ENCODE measurements at regions not wholly inside any gene's neighbourhood (a gene's known extent, or its start where the extent isn't known, plus 50 kb on each side); places are given as distances from the start of the nearest gene placed in this dataset.

DNA sequence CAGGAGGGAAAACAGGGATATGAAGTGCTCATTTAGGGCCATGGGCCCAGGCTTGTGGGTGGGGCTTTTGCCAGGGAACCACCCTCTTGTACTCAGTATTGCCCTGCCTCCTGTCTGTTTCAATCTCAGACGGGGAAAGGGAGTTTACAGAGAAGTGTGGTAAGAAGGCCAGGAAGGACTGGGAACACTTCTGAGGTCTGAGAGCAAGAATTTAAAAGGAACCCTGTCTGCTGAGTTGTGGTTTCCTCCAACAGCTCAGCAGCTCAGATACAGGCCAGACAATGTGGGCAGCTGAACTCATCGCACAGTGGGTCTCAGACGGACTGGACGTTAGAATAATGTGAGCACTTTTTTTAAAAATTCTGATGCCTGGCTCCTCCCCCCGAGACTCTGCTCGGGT, 354.1 kb upstream of the ARID1B start:
- TF ChIP-seq, protein P1, sequence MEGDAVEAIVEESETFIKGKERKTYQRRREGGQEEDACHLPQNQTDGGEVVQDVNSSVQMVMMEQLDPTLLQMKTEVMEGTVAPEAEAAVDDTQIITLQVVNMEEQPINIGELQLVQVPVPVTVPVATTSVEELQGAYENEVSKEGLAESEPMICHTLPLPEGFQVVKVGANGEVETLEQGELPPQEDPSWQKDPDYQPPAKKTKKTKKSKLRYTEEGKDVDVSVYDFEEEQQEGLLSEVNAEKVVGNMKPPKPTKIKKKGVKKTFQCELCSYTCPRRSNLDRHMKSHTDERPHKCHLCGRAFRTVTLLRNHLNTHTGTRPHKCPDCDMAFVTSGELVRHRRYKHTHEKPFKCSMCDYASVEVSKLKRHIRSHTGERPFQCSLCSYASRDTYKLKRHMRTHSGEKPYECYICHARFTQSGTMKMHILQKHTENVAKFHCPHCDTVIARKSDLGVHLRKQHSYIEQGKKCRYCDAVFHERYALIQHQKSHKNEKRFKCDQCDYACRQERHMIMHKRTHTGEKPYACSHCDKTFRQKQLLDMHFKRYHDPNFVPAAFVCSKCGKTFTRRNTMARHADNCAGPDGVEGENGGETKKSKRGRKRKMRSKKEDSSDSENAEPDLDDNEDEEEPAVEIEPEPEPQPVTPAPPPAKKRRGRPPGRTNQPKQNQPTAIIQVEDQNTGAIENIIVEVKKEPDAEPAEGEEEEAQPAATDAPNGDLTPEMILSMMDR (conservative IDR thresholded peaks at IDR 0.05; ENCODE audit: low read length) = no peak
- no peak for TF ChIP-seq EZH2phosphoT487 (IDR thresholded peaks at IDR 0.05; ENCODE audit: borderline replicate concordance, low read depth, low read length)

All from OCI-LY7 (cell line).